GM12874 (cell line): ENCODE measurements at regions not wholly inside any gene's neighbourhood (a gene's known extent, or its start where the extent isn't known, plus 50 kb on each side); places are given as distances from the start of the nearest gene placed in this dataset.

Source experiments
- TF ChIP-seq, protein P1 (sequence below): IDR thresholded peaks from 2 replicates; pipeline ENCODE4 v1.5.1; 2011; ENCODE audit warnings: low read depth, mild to moderate bottlenecking, control low read depth, low read length, moderate library complexity; ENCODE audit not compliant: insufficient read depth

DNA sequence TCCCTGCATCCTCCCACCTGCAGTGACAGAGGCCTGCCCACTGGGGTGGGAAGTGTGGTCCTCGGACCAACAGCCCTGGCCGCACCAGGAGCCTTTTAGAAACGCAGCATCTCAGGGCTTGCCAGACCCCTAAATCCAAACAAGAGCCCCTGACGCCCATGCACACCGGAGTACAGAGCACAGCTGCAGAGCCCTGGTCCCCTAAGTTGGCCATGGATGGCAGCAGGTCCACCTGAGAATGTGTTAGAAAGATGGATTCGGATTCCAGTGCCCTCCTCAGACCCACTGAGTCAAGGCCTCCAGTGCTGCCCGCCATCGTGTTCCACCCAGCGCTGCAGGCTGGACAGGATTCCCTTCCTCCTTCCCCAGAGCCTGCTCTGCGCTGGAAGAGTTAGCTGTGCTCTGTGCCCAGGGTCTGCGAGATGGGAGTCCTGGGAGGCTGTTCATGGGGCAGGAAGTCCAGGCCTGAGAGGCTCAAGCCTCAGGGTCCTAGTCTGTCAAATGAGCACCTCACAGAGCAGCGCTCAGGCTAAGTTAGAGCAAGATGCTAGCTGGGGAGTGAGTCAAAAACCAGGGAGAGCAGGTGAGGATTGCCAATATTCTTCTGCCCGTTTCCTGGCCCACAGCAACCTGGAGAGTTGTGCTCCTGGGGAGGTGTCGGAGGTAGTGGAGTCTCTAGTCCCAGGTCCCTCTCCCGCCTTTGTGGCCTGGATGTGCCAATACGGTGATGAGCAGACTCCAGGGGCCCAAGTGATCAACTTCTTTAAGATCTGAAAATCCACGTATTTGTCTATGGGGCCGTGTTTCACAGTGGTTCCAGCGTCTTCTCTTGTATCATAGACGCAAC lies 95.9 kb upstream of the GPR26 start:
- TF ChIP-seq, protein P1, sequence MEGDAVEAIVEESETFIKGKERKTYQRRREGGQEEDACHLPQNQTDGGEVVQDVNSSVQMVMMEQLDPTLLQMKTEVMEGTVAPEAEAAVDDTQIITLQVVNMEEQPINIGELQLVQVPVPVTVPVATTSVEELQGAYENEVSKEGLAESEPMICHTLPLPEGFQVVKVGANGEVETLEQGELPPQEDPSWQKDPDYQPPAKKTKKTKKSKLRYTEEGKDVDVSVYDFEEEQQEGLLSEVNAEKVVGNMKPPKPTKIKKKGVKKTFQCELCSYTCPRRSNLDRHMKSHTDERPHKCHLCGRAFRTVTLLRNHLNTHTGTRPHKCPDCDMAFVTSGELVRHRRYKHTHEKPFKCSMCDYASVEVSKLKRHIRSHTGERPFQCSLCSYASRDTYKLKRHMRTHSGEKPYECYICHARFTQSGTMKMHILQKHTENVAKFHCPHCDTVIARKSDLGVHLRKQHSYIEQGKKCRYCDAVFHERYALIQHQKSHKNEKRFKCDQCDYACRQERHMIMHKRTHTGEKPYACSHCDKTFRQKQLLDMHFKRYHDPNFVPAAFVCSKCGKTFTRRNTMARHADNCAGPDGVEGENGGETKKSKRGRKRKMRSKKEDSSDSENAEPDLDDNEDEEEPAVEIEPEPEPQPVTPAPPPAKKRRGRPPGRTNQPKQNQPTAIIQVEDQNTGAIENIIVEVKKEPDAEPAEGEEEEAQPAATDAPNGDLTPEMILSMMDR, result no peak

DNA sequence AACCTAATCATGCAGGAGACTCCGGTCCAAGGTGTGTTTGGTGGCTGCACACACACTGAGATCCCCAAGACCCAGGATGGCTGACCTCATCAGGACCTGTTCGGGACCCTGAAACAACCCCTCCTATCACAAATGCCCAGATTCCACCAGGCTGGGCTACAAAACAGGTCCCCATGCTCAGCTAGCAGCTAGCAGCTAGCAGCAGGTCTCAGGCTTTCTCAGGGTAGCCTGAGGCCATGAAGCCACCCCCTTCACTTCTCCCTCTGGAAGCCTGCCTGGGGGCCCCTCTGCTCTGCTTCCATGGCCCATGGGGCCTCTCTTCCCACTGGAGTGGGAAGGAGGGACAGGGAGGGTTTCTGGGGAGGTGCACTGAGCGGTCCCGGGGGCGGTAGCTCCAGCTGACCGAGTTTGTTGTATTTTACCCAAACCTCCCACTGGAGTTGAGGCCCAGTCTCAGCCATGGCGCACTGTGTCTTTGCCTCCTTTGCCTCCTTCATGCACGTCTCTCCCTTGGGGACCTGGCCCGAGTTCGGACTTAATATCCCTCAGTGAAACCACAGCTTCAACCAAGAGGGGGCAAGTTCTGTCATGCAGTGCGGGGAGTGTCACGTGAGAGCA lies 95.1 kb upstream of the GPR26 start:
- TF ChIP-seq, protein P1, result no peak

DNA sequence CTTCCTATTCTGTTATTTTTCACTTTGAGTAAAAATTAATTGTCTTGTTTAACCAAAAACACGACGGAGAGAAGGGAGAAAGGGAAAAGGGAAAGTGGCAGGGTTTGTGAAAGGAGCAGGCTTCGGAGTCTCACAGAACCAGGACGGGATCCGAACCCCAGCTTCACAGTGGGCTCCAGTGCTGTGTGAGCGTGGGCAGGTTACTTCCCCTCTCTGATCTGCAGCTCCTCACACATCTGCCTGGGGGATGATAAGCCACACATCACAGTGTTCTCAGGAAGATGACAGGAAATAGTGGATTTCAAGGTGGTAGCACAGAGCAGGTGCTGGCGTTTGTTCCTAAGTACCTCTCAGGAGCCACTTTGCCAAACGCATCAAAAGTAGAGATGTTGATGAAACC lies 94.2 kb upstream of the GPR26 start:
- TF ChIP-seq, protein P1, result no peak

DNA sequence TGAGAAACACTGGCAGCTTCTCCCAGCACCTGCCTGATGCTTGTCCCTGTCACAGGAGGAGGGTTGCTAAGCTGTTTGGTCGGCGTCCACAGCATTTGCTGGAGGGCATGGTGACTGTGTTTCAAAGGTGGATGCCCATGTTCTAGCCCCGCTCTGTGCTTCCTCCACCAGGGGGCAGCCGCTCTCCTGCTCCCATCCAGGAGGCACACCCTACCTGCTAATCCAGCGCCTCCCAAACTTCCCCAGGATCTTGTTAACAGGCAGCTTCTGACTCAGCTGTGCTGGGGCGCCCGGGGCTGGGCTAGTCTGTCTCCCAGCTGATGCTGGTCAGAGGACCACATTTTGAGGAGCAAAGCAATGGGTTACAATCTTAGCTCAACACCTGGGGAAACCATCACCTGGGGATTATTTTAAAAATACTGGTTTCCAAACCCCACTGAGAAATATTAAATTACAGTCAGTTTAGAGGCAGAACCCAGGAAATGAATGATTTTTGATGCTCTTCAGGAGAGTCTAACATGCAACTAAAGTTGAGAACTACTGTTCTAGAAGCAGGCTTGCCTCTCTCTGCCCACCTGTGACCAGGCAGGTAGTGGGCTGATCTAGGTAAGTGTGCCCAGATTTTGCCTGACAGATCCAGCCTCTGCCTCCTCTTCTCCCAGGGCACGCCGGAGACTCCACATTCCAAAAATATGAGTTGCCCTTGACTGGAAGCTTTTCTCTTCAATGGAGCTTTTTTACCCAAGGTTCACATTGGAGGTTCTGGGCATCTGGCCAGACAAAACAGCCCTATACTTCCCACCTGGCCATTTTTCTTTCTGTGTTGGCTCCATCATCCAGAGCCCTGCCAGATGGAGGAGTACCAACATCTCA lies 92.7 kb upstream of the GPR26 start:
- TF ChIP-seq, protein P1, result peak; percentile 90

DNA sequence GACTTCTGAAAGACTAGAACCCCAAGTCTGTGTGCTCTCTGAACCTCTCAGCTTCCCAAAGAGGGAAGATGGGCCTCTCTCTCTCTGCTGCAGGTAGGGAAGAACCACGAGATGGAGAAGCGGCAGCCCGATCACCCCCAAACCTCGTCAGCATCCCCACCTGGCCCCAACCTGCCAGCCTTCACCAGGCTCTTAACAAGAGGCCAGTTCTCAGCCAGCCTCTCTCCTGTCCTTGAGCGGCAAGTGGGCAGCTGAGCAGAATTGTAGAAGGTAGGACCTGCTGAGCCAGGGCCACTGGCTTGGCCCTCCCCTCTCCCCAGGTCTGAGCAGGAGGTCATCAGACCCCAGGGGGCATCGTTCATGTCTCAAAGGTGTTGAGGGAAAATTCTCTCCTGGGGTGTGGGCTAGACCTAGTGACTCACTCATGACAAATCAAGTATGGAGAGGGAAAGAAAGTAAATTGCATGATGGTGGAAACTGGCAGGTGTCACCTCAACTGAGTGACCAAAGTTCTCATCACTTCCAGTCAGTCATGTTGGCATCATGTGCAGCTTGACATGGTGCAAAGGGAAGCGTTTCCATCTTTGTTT lies 92.0 kb upstream of the GPR26 start:
- TF ChIP-seq, protein P1, result no peak

DNA sequence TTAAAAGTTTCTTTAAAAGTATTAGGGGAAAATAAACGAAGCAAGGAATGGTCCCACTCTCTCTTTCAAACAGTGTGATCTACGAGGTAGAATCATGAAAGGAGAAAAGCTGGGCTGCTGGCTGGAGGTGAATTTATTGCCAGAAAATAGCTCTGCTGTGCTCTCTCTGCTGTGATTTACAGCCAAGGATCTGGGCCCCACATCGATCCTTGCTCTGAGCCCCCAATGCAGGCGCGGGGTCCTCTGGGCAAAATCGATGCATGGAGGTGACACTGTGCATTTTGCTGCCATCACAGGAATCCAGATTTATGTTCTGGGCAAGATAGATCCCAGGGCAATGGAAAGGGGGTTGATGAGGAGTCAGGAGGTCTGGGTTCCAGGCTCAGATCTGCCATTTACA lies 91.0 kb upstream of the GPR26 start:
- TF ChIP-seq, protein P1, result no peak

DNA sequence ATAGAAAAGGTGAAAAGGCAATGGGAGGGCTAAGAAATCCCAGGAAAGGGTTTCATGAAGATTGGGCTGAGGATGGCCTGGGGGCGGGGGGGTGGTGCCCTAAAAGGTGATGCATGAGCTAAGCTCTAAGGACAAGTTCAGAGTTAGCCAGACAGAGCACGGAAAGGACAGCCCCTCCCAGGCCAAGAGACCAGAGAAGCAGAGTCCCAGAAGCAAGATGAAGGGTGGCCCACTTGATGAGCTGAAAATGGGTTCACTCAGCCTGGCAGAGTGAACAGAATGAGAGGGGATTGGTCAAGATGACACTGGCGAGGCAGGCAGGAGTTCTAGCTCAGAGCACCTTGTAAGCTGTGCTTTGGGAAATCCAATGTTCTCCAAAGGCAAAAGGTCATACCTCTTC lies 89.4 kb upstream of the GPR26 start:
- TF ChIP-seq, protein P1, result no peak
